ENCODE measurements at regions not wholly inside any gene's neighbourhood (a gene's known extent, or its start where the extent isn't known, plus 50 kb on each side); places are given as distances from the start of the nearest gene placed in this dataset.
"Not testable (repeated sequence)": the region's sequence is repeated elsewhere in the genome, so short reads cannot be mapped to it uniquely, and the experiment has no call there.

GRCh38 chr7:65561786-65562372, 188.2 kb downstream of the ZNF92 start:
- in situ Hi-C loops (cut with HindIII; ENCODE audit: low pct_unique_long_range_greater_than_20kb, low sequenced_read_pairs); DNase-seq (ENCODE audit: low read depth in 1 of 2, low spot score in 1 of 2): not testable (repeated sequence)

DNA sequence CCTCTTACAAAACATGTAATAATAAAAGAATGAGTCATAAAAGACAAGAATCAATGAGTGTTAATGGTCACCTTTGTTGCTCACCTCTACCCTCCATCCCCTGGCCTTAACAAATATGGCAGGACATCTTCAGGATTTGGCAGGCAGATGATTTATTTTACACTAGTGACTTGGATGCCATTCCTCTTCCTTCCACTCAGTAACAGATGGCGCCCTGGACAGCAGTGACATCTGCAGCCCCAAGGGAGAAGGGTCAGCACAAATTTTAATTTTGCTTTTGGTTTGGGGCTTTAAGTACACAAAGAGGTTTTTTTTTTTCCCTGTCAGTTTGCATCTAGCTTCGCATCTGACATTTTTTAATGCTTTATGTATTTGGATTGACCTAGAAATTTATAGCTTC, 188.9 kb downstream of the ZNF92 start:
- in situ Hi-C loops (cut with HindIII; ENCODE audit: low pct_unique_long_range_greater_than_20kb, low sequenced_read_pairs); DNase-seq (ENCODE audit: low read depth in 1 of 2, low spot score in 1 of 2): not testable (repeated sequence)

DNA sequence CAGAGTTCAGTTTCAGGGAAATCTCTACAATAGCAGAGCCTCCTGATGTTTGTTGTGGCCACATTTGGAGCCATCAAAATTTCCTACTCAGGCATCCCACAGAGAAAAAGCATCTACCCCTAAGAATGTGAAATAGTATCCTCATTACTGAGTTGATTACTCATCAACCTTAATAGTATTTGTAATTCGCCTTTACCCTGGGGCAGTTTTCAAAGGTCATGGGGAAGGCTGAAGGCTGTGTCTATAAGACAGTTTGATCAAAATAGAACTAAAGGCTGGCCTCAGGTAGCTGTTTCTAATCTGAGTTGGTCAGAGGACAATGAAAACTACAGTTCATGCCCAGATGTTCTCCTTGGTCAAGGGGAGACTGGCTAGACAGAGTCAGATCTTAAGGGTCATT, 189.7 kb downstream of the ZNF92 start:
- DNase-seq (ENCODE audit: low read depth in 1 of 2, low spot score in 1 of 2); in situ Hi-C loops (cut with HindIII; ENCODE audit: low pct_unique_long_range_greater_than_20kb, low sequenced_read_pairs): not testable (repeated sequence)

GRCh38 chr7:65568226-65568625, 194.6 kb downstream of the ZNF92 start:
- in situ Hi-C loops (cut with HindIII; ENCODE audit: low pct_unique_long_range_greater_than_20kb, low sequenced_read_pairs); DNase-seq (ENCODE audit: low read depth in 1 of 2, low spot score in 1 of 2): not testable (repeated sequence)

- in situ Hi-C loops (cut with HindIII; ENCODE audit: low pct_unique_long_range_greater_than_20kb, low sequenced_read_pairs): not testable (repeated sequence)
Measured at GRCh38 chr7:65570990-65571389, 197.3 kb downstream of the ZNF92 start.

GRCh38 chr7:65572581-65572980, 198.9 kb downstream of the ZNF92 start:
- in situ Hi-C loops (cut with HindIII; ENCODE audit: low pct_unique_long_range_greater_than_20kb, low sequenced_read_pairs); DNase-seq (ENCODE audit: low read depth in 1 of 2, low spot score in 1 of 2): not testable (repeated sequence)

More at GRCh38 chr7:65570990-65571389, 197.3 kb downstream of the ZNF92 start:
- DNase-seq (ENCODE audit: low read depth in 1 of 2, low spot score in 1 of 2): not testable (repeated sequence)

- DNase-seq (ENCODE audit: low read depth in 1 of 2, low spot score in 1 of 2); in situ Hi-C loops (cut with HindIII; ENCODE audit: low pct_unique_long_range_greater_than_20kb, low sequenced_read_pairs): not testable (repeated sequence)
Measured at GRCh38 chr7:65576370-65576769, 202.7 kb downstream of the ZNF92 start.

DNA sequence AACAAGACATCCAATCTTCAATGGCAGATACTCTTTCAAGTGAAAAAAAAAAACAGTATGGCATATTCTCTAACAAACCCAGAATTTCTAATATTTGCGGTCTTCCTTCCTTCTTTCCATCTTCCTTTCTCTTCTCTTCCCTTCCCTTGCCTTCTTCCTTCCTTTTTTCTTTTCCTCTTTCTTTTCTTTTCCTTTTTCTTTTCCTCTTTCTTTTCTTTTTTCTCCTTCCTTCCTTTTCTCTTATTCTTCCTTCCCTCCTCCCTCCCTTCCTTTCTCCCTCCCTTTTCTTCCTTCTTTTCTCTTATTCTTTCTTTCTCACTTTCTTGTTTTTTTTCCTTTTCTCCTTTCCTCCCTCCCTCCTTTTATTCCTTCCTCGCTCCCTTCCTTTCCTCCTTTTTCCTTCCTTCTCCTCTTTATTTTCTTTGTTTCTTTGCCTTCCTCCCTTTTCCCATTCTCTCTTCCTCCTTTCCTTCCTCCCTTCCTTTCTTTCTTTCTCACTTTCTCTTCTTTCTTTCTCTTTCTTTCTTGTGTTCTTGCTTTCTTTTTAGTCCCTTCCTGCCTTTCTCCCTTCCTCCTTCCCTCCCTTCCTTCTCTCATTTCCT, 209.0 kb downstream of the ZNF92 start:
- in situ Hi-C loops (cut with HindIII; ENCODE audit: low pct_unique_long_range_greater_than_20kb, low sequenced_read_pairs); DNase-seq (ENCODE audit: low read depth in 1 of 2, low spot score in 1 of 2): not testable (repeated sequence)

DNA sequence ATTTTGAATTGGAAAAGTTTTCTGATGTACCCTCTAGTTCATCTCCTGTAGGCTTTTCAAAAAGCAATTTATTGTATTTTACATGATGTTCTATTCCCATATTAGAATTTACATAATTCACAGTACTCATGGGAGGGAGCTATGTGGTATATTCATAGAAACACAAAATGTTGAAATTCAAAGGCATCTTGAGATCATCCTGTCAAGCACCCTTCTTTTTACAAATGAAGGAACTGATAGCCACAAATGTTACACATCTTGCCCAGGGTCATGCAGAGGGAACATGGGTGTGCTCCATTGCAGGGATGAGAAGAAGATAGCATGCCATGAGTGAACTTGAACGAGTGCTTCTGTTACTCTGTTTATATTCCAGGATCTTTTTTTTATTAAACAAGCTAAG, 228.8 kb downstream of the ZNF92 start:
- in situ Hi-C loops (cut with HindIII; ENCODE audit: low pct_unique_long_range_greater_than_20kb, low sequenced_read_pairs); DNase-seq (ENCODE audit: low read depth in 1 of 2, low spot score in 1 of 2): not testable (repeated sequence)

DNA sequence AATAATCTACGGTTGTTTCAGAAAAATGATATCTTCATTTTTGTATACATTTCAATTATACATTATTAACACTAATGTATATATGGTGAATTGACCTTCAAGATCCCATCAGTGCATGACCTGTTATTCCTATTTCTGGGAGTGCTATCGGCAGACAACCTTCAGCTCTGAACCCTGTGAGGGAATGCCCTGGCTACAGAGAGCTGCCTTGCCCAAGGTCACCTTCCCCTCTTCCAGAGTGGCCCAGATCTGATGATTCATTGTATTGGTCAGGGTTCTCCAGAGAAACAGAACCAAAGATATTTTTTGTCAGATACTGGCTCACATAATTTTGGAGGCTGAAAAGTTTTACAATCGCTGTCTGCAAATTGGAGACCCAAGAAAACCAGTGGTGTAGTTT, 235.5 kb downstream of the ZNF92 start:
- in situ Hi-C loops (cut with HindIII; ENCODE audit: low pct_unique_long_range_greater_than_20kb, low sequenced_read_pairs): no loop called here
- DNase-seq (ENCODE audit: low read depth in 1 of 2, low spot score in 1 of 2): no peak
- no peak for TF ChIP-seq JUND (IDR thresholded peaks at IDR 0.05; ENCODE audit: low read depth)

DNA sequence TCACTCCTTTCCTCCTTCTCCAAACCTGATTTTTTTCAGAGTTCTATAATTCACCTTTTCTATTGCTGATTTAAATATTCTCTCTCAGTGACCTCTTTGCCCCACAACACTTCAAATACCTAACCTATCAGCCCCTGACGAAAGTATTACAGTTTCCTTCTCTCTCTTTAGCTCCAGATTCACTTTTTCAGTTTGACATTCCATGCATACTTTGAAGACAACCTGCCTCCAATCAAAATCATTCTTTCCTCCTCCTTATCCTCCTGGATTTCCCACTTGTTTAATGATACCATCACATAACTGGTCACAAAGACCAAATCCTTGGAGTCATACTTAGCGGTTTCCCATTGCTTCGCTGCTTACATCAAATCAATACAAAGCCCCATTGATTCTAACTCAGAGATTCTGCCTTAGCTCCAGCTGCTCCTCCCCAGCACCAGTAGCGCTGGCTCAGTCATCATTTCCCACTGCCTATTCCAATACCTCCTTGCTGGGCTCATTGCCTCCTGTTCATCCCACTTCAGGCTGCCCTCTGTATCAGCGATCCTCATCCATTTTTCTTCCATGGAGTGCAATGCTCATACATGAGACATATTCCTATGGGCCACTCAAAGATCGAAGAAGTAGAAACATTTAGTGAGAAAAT, 240.1 kb downstream of the ZNF92 start:
- in situ Hi-C loops (cut with HindIII; ENCODE audit: low pct_unique_long_range_greater_than_20kb, low sequenced_read_pairs); DNase-seq (ENCODE audit: low read depth in 1 of 2, low spot score in 1 of 2): not testable (repeated sequence)

GRCh38 chr7:65616111-65616510, 242.5 kb downstream of the ZNF92 start:
- in situ Hi-C loops (cut with HindIII; ENCODE audit: low pct_unique_long_range_greater_than_20kb, low sequenced_read_pairs): not testable (repeated sequence)

DNA sequence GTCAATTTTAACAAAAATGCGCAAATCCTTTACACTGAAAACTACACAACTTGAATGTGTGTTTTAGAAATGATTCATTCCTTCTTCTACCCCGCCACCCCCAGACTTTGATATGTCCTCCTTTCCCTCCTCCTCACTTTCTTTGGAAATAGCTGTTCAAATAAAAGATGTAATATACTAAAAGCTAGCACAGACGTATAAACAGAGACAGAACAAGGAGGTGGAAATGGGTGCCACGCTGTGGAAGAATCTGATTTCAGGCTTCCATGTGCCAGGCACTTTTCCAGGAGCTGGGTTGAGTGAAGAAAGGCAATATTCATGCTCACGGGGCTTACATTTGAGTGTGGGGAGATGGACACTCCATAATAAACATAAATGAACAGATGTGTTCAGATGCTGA, 246.6 kb downstream of the ZNF92 start:
- in situ Hi-C loops (cut with HindIII; ENCODE audit: low pct_unique_long_range_greater_than_20kb, low sequenced_read_pairs); DNase-seq (ENCODE audit: low read depth in 1 of 2, low spot score in 1 of 2): not testable (repeated sequence)

More at GRCh38 chr7:65616111-65616510, 242.5 kb downstream of the ZNF92 start:
- DNase-seq (ENCODE audit: low read depth in 1 of 2, low spot score in 1 of 2): not testable (repeated sequence)

DNA sequence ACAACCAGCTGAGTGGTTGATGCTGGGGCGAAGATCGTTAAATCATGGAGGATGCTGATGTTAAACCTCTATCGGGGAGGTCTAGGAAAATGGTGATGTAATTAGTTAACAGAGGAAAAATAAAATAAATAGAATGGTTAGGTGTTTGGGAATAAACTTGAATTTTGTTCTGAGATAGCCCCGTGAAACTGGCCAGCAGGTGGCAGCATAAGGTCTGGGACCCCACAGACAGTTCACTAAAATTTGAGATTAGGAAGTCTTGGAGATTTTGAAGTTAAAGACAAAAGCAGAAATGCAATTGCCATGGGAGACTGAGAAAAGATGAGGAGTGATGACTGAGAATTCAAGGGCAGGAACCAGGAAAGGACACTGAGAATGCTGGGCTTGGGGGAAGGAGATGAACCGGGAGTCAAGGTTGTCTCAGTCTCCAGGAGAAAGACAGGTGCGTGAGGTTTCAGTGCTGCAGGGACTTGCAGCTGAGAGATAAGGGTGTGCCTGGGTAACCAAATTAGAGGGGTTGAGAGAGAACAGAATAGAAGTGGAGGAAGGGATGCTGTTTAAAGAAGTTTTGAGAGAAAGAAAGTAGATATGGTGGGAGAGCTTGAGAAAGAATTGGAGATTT, 248.0 kb downstream of the ZNF92 start:
- peak in 1 of 2 experiments; percentile 7 for DNase-seq (ENCODE audit: low read depth in 1 of 2, low spot score in 1 of 2)
- in situ Hi-C loops (cut with HindIII; ENCODE audit: low pct_unique_long_range_greater_than_20kb, low sequenced_read_pairs): not testable (repeated sequence)

GRCh38 chr7:65631236-65631635, 241.6 kb upstream of the VKORC1L1 start:
- in situ Hi-C loops (cut with HindIII; ENCODE audit: low pct_unique_long_range_greater_than_20kb, low sequenced_read_pairs); DNase-seq (ENCODE audit: low read depth in 1 of 2, low spot score in 1 of 2): not testable (repeated sequence)

- DNase-seq (ENCODE audit: low read depth in 1 of 2, low spot score in 1 of 2); in situ Hi-C loops (cut with HindIII; ENCODE audit: low pct_unique_long_range_greater_than_20kb, low sequenced_read_pairs): not testable (repeated sequence)
Measured at GRCh38 chr7:65633587-65634404, 239.1 kb upstream of the VKORC1L1 start.

GRCh38 chr7:65638918-65639317, 234.0 kb upstream of the VKORC1L1 start:
- DNase-seq (ENCODE audit: low read depth in 1 of 2, low spot score in 1 of 2): not testable (repeated sequence)

More at GRCh38 chr7:65638918-65639317, 234.0 kb upstream of the VKORC1L1 start:
- in situ Hi-C loops (cut with HindIII; ENCODE audit: low pct_unique_long_range_greater_than_20kb, low sequenced_read_pairs): not testable (repeated sequence)
